H1 (cell line): ENCODE measurements at regions not wholly inside any gene's neighbourhood (a gene's known extent, or its start where the extent isn't known, plus 50 kb on each side); places are given as distances from the start of the nearest gene placed in this dataset.

ENCODE experiments used
- CREB1 ChIP-seq: IDR thresholded peaks from 2 replicates; pipeline ENCODE4 v1.6.1; 2012; ENCODE audit warnings: inconsistent platforms
- RXRA ChIP-seq: IDR thresholded peaks from 2 replicates; pipeline ENCODE4 v1.6.1; 2011; ENCODE audit warnings: low read depth, mild to moderate bottlenecking, low read length, moderate library complexity; ENCODE audit not compliant: insufficient read depth

DNA sequence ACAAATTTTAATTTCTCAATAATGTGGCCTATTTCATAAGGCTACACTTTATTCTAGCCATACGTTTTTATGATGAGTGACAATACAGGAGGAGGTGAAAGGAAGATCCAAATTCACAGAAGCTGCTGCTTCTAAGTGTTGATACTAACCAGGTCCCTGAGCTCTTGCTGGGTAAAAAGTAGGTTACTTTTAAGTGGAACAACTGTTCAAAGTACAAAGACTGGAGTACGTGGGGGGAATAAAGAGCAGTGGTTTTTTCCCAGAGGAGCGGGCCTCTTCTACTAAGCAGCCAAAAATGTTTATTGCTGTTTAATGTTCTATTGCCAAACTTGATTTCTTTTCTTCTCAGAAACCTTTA, 301.8 kb downstream of the AEBP2 start (continued):
- TF ChIP-seq RXRA (no peak), CREB1 (no peak)
